ENCODE measurements at regions not wholly inside any gene's neighbourhood (a gene's known extent, or its start where the extent isn't known, plus 50 kb on each side); places are given as distances from the start of the nearest gene placed in this dataset.

DNA sequence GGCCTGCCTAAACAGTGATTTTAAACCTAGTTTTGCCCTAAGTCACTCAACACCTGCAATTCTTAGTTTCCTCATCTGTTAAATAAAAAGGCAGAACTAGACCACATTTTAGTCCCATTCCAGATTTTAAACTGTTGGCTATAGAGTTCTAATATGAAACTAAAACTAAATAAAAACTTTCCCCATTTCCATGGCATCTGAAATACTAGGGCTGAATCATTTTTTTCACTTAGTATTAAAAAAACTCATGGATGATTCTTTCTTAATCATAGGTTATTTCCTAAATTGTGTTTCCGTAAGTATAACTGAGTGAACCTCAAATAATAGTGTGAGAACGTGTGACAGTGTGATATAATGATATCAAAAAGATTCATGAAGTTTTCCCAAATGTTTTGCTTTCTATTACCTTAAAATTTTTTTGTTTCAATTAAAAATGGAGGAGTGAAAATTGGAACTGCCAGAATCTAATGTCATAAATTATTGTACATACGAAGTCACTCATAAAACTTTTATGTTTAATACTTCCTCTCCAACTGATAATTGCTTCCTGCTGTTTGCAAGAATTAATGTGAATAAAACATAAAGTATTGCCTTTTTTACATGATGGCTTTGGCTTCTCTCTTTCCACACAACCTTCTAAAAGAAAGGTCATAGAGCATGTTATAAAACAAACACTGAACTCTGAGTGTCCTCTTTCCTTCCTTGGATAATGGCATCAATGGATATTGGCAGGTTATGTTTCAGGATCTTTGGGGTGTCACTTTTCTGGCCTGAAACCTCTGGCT, 315.1 kb upstream of the MME start:
- no peak for TF ChIP-seq POLR2AphosphoS5 (IDR thresholded peaks at IDR 0.05; ENCODE audit: low read depth, low read length)
- no peak for TF ChIP-seq POLR2A (IDR thresholded peaks at IDR 0.05; ENCODE audit: low read depth, low read length)
- TF ChIP-seq TAF1 (IDR thresholded peaks at IDR 0.05; ENCODE audit: low read depth, low read length), result no peak
- no peak for TF ChIP-seq POU2F2 (IDR thresholded peaks at IDR 0.05; ENCODE audit: low read depth, low read length)
- no peak for TF ChIP-seq PAX5 (IDR thresholded peaks at IDR 0.05; ENCODE audit: insufficient read depth, low read length, severe bottlenecking)
